Ascending aorta (tissue), 2 donors: ENCODE measurements at regions not wholly inside any gene's neighbourhood (a gene's known extent, or its start where the extent isn't known, plus 50 kb on each side); places are given as distances from the start of the nearest gene placed in this dataset.

Experiments
- DNase-seq, 2 donors: peaks; one replicate each; pipeline ENCODE4 v3.0.0-alpha.2; 2019; ENCODE audit warnings: low spot score in 2 of 2
- H3K27ac ChIP-seq, 2 donors: fragments of 200-600 bp; sonication (generic); one replicate each; pipeline ENCODE4 v1.5.1; 2016 to 2017; ENCODE audit warnings: mild to moderate bottlenecking in 1 of 2
- H3K27me3 ChIP-seq: fragments of 200-600 bp; sonication (generic); one replicate; pipeline ENCODE4 v1.5.1; 2017
- H3K36me3 ChIP-seq, 2 donors: fragments of 200-600 bp; sonication (generic); one replicate each; pipeline ENCODE4 v1.5.1; 2016
- H3K4me1 ChIP-seq, 2 donors: fragments of 200-600 bp; sonication (generic); one replicate each; pipeline ENCODE4 v1.5.1; 2016 to 2017; ENCODE audit warnings: mild to moderate bottlenecking in 1 of 2
- H3K4me3 ChIP-seq, 2 donors: fragments of 200-600 bp; sonication (generic); one replicate each; pipeline ENCODE4 v1.5.1; 2016 to 2017; ENCODE audit warnings: mild to moderate bottlenecking in 1 of 2
- H3K9me3 ChIP-seq, 2 donors: fragments of 200-600 bp; sonication (generic); one replicate each; pipeline ENCODE4 v1.5.1; 2016
- CTCF ChIP-seq, 3 experiments: fragments of 200-600 bp in 2 of 3; fragments of 450-650 bp in 1 of 3; sonication (generic) in 2 of 3; IDR thresholded peaks; one replicate each; pipeline ENCODE4 v1.5.1; 2016 to 2019; ENCODE audit warnings: antibody characterized with exemption in 3 of 3, mild to moderate bottlenecking in 1 of 3, moderate library complexity in 1 of 3
- intact Hi-C: fragments of 100-400 bp; cut with DNase I; formaldehyde crosslinking; loops from one replicate; pipeline ENCODE4 v1.15.1; 2023

GRCh38 chr10:128587689-128588088 is 461.5 kb upstream of the MKI67 start:
- intact Hi-C loops = no loop called here
- H3K4me3 ChIP-seq = no peak overlapping the region
- H3K27ac ChIP-seq = no peak overlapping the region
- H3K36me3 ChIP-seq = no peaks in the 10 kb centered on the region
- no peak for DNase-seq
- H3K4me1 ChIP-seq = no peaks in the 10 kb centered on the region
- TF ChIP-seq CTCF (IDR thresholded peaks at IDR 0.05) = no peak
- H3K9me3 ChIP-seq = no peaks in the 10 kb centered on the region
- H3K27me3 ChIP-seq = no peaks in the 10 kb centered on the region

DNA sequence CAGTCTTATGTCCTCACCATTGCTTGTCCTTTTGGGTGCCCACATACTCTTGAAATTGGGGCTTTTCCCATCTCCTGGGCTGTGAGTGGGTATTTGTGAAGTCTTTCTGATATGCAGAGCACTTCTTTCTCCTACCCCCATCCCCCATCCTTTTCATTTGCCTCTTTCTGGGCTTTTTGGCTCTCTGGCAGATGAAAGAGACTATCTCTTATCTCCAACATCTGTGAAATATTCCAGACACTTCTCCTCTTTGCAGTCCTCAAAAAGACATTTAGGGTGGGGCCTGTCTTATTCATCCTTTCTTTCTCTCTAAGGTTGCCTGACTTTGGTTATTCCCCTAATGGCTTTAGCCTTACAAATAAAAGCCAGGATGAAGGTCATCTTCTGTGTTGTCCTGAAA is 462.2 kb upstream of the MKI67 start:
- no peak for TF ChIP-seq CTCF (IDR thresholded peaks at IDR 0.05)
- no peaks in the 10 kb centered on the region for H3K4me1 ChIP-seq
- no peaks in the 10 kb centered on the region for H3K27me3 ChIP-seq
- H3K27ac ChIP-seq = no peak overlapping the region
- no peaks in the 10 kb centered on the region for H3K9me3 ChIP-seq
- intact Hi-C loops = no loop called here
- DNase-seq = no peak
- H3K4me3 ChIP-seq = no peak overlapping the region
- H3K36me3 ChIP-seq = no peaks in the 10 kb centered on the region

GRCh38 chr10:128594688-128595087 is 468.5 kb upstream of the MKI67 start:
- no peak for TF ChIP-seq CTCF (IDR thresholded peaks at IDR 0.05)
- Histone ChIP-seq H3K27ac (no peak overlapping the region), H3K9me3 (no peaks in the 10 kb centered on the region)

DNA sequence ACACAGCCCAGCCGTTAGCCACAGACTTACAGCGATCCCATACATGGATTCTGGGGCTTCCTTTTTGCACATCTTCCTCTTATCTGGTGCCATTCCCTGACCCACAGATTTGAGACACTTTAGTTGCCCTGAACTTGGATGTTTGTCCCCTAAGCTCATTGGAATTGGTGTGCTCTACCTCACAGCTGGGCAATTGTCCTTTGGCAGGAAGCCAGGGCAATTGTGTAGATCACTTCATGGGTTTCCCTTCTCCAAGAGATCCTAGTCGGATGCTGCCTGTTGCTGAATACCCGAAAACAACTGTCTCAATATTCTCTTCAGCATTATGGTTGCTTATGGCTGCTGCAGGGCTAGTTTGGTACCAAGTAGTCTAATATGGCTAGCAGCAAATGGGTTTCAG is 470.7 kb upstream of the MKI67 start:
- TF ChIP-seq CTCF (IDR thresholded peaks at IDR 0.05) = no peak
- no peaks in the 10 kb centered on the region for H3K4me1 ChIP-seq
- no peak for DNase-seq
- H3K27ac ChIP-seq = no peak overlapping the region
- H3K9me3 ChIP-seq = no peaks in the 10 kb centered on the region
- no peak overlapping the region for H3K4me3 ChIP-seq
- intact Hi-C loops = no loop called here
- H3K36me3 ChIP-seq = no peaks in the 10 kb centered on the region
- H3K27me3 ChIP-seq = no peaks in the 10 kb centered on the region

More at GRCh38 chr10:128594688-128595087, 468.5 kb upstream of the MKI67 start:
- DNase-seq = no peak
- Histone ChIP-seq H3K4me3 (no peak overlapping the region), H3K36me3 (no peaks in the 10 kb centered on the region), H3K4me1 (no peaks in the 10 kb centered on the region), H3K27me3 (no peaks in the 10 kb centered on the region)
- intact Hi-C loops = no loop called here

DNA sequence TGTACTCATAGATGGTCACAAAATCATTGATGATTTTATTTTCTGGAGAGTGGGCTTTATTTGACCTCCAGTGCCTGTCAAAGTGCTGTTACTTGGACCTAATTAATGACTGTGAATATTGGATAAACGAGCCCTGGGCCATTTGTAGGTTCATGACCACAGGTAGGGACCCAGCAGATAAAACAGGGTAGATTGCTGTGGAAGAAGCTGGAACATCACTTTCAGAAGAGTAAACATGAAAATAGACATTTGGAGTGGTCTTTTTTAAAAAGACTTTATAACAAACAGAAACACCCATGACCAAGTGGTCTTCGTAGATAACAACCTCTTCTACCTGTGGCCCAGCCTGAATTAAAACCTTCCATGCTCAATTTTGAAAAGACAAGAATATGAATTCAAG is 472.8 kb upstream of the MKI67 start:
- intact Hi-C loops = no loop called here
- no peaks in the 10 kb centered on the region for H3K9me3 ChIP-seq
- H3K27ac ChIP-seq = no peak overlapping the region
- no peak for TF ChIP-seq CTCF (IDR thresholded peaks at IDR 0.05)
- no peaks in the 10 kb centered on the region for H3K4me1 ChIP-seq
- no peak overlapping the region for H3K4me3 ChIP-seq
- DNase-seq = no peak
- no peaks in the 10 kb centered on the region for H3K27me3 ChIP-seq
- H3K36me3 ChIP-seq = no peaks in the 10 kb centered on the region

DNA sequence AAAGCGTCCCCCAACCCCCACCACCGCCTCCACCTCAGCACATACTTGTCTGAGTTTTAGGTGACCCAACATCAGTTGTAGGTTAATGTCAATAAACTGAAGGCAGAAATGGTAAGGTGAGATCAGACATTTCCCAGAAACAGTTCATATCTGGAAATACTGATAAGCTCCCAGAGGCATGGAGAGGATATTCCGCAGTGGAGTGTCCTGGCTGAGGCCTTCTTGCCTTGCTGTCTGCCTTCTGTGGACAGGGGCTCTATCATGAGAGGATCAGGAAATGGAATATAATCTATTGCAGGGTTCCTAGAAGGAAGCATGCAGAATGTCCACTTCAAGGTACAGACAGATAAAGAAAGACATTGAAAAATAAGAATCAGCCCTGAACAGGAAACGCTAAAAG is 473.3 kb upstream of the MKI67 start:
- H3K9me3 ChIP-seq = no peaks in the 10 kb centered on the region
- H3K4me1 ChIP-seq = no peaks in the 10 kb centered on the region
- intact Hi-C loops = no loop called here
- no peaks in the 10 kb centered on the region for H3K27me3 ChIP-seq
- H3K27ac ChIP-seq = no peak overlapping the region
- H3K4me3 ChIP-seq = no peak overlapping the region
- no peaks in the 10 kb centered on the region for H3K36me3 ChIP-seq
- TF ChIP-seq CTCF (IDR thresholded peaks at IDR 0.05) = no peak
- no peak for DNase-seq
